ENCODE measurements at regions not wholly inside any gene's neighbourhood (a gene's known extent, or its start where the extent isn't known, plus 50 kb on each side); places are given as distances from the start of the nearest gene placed in this dataset.
A peak's percentile ranks its signal among the peaks of the same experiment; 100 is the strongest.

GRCh38 chr6:66402873-66403272 lies 695.8 kb upstream of the EYS start:
- Histone ChIP-seq H3K79me2 (ENCODE audit: low read length) (no peaks in the 10 kb centered on the region), H3K9me2 (replicated peaks; ENCODE audit: low read length) (no peaks in the 10 kb centered on the region), H3K9ac (ENCODE audit: low read length) (no peak overlapping the region), H2AFZ (ENCODE audit: low read length) (no peak overlapping the region), H3K27me3 (ENCODE audit: low read length) (no peaks in the 10 kb centered on the region), H3K36me3 (ENCODE audit: low read depth, low read length) (no peaks in the 10 kb centered on the region), H4K20me1 (ENCODE audit: low read length) (no peaks in the 10 kb centered on the region), H3K4me1 (ENCODE audit: insufficient read depth, low read length) (no peaks in the 10 kb centered on the region), H3F3A (ENCODE audit: low read length, unreplicated experiment) (no peaks in the 10 kb centered on the region), H3K27ac (ENCODE audit: low read length) (no peak overlapping the region), H3K9me3 (ENCODE audit: low read length) (no peaks in the 10 kb centered on the region), H3K4me2 (ENCODE audit: low read length) (no peak overlapping the region), H3K4me3 (ENCODE audit: low read length) (no peak overlapping the region)
- ChIA-PET POLR2A (ENCODE audit: unreplicated experiment) (no interaction called here), CTCF (no interaction called here)
- ATAC-seq: no peak
- intact Hi-C loops (cut with micrococcal nuclease): no loop called here
- no peak for TF ChIP-seq CTCF (conservative IDR thresholded peaks at IDR 0.05; ENCODE audit: low read depth, low read length)
- TF ChIP-seq EZH2phosphoT487 (IDR thresholded peaks at IDR 0.05; ENCODE audit: borderline replicate concordance, low read length): no peak
- no peak for TF ChIP-seq EZH2 (IDR thresholded peaks at IDR 0.05; ENCODE audit: low read length, unreplicated experiment)
- BruUV-seq (replicated peaks): no TSS peak
- no peak for DNase-seq

GRCh38 chr6:66396549-66396948 lies 689.5 kb upstream of the EYS start:
- H3K9ac ChIP-seq (ENCODE audit: low read length): no peak overlapping the region
- no peaks in the 10 kb centered on the region for H3F3A ChIP-seq (ENCODE audit: low read length, unreplicated experiment)
- BruUV-seq (replicated peaks): no TSS peak
- ChIA-PET CTCF (no interaction called here), POLR2A (ENCODE audit: unreplicated experiment) (no interaction called here)
- H3K9me3 ChIP-seq (ENCODE audit: low read length): no peaks in the 10 kb centered on the region
- no peaks in the 10 kb centered on the region for H3K79me2 ChIP-seq (ENCODE audit: low read length)
- H3K27ac ChIP-seq (ENCODE audit: low read length): no peak overlapping the region
- no peaks in the 10 kb centered on the region for H4K20me1 ChIP-seq (ENCODE audit: low read length)
- no peaks in the 10 kb centered on the region for H3K4me1 ChIP-seq (ENCODE audit: insufficient read depth, low read length)
- no peaks in the 10 kb centered on the region for H3K27me3 ChIP-seq (ENCODE audit: low read length)
- peak overlapping the region; percentile 34; the same call in 1 of the 2 replicates for H2AFZ ChIP-seq (ENCODE audit: low read length)
- intact Hi-C loops (cut with micrococcal nuclease): no loop called here
- TF ChIP-seq EZH2phosphoT487 (IDR thresholded peaks at IDR 0.05; ENCODE audit: borderline replicate concordance, low read length) (no peak), CTCF (conservative IDR thresholded peaks at IDR 0.05; ENCODE audit: low read depth, low read length) (no peak), EZH2 (IDR thresholded peaks at IDR 0.05; ENCODE audit: low read length, unreplicated experiment) (no peak)
- no peaks in the 10 kb centered on the region for H3K9me2 ChIP-seq (replicated peaks; ENCODE audit: low read length)
- ATAC-seq: peak; percentile 72
- DNase-seq: no peak
- no peaks in the 10 kb centered on the region for H3K36me3 ChIP-seq (ENCODE audit: low read depth, low read length)
- no peak overlapping the region for H3K4me3 ChIP-seq (ENCODE audit: low read length)
- no peak overlapping the region for H3K4me2 ChIP-seq (ENCODE audit: low read length)

- Histone ChIP-seq H3K9me3 (ENCODE audit: low read length) (no peaks in the 10 kb centered on the region), H3K4me3 (ENCODE audit: low read length) (no peak overlapping the region), H3K9me2 (replicated peaks; ENCODE audit: low read length) (no peaks in the 10 kb centered on the region), H4K20me1 (ENCODE audit: low read length) (no peaks in the 10 kb centered on the region), H3K9ac (ENCODE audit: low read length) (no peak overlapping the region), H3K4me2 (ENCODE audit: low read length) (no peak overlapping the region), H3K27me3 (ENCODE audit: low read length) (no peaks in the 10 kb centered on the region), H3F3A (ENCODE audit: low read length, unreplicated experiment) (no peaks in the 10 kb centered on the region), H3K79me2 (ENCODE audit: low read length) (no peaks in the 10 kb centered on the region), H2AFZ (ENCODE audit: low read length) (no peak overlapping the region), H3K27ac (ENCODE audit: low read length) (no peak overlapping the region), H3K36me3 (ENCODE audit: low read depth, low read length) (no peaks in the 10 kb centered on the region), H3K4me1 (ENCODE audit: insufficient read depth, low read length) (no peaks in the 10 kb centered on the region)
- ChIA-PET POLR2A (ENCODE audit: unreplicated experiment) (no interaction called here), CTCF (no interaction called here)
- ATAC-seq (no peak), DNase-seq (no peak)
- no peak for TF ChIP-seq CTCF (conservative IDR thresholded peaks at IDR 0.05; ENCODE audit: low read depth, low read length)
- no peak for TF ChIP-seq EZH2phosphoT487 (IDR thresholded peaks at IDR 0.05; ENCODE audit: borderline replicate concordance, low read length)
- TF ChIP-seq EZH2 (IDR thresholded peaks at IDR 0.05; ENCODE audit: low read length, unreplicated experiment): no peak
- intact Hi-C loops (cut with micrococcal nuclease): no loop called here
- BruUV-seq (replicated peaks): no TSS peak
Observed at GRCh38 chr6:66396145-66396544, 689.1 kb upstream of the EYS start.
